PC-9 (cell line): ENCODE measurements at regions not wholly inside any gene's neighbourhood (a gene's known extent, or its start where the extent isn't known, plus 50 kb on each side); places are given as distances from the start of the nearest gene placed in this dataset.

ENCODE experiments used
- BruUV-seq: library from RNA; stranded (reverse); fragments of 400-500 nt; replicated peaks from 2 replicates; lab custom pipeline; 2021; lab: Mats Ljungman, UMichigan
- CTCF ChIA-PET: fragments of 300-600 bp; sonication (Branson Sonifier 250); formaldehyde crosslinking; loops from one replicate; lab custom pipeline; 2022; ENCODE audit warnings: antibody characterized with exemption; lab: Charles Lee
- POLR2A ChIA-PET: fragments of 300-600 bp; sonication (Branson Sonifier 250); formaldehyde crosslinking; loops from one replicate; lab custom pipeline; 2022; ENCODE audit warnings: antibody characterized with exemption; ENCODE audit not compliant: unreplicated experiment; lab: Charles Lee
- DNase-seq, 2 experiments: peaks; one replicate each; pipeline versions ENCODE4 v3.0.0 to v3.0.0-alpha.2; 2015 to 2022; ENCODE audit warnings: mixed read lengths in 1 of 2
- H2AFZ ChIP-seq: fragments of 200-600 bp; sonication (generic); 2 replicates; pipeline ENCODE4 v1.8.1; 2017; ENCODE audit warnings: antibody characterized with exemption
- H3F3A ChIP-seq: fragments of 200-600 bp; sonication (generic); 2 replicates; pipeline ENCODE4 v1.8.1; 2017; ENCODE audit warnings: antibody characterized with exemption, mild to moderate bottlenecking, low read depth; ENCODE audit not compliant: insufficient read depth
- H3K27ac ChIP-seq: fragments of 200-600 bp; sonication (generic); 2 replicates; pipeline ENCODE4 v1.6.1; 2016; ENCODE audit warnings: mixed run types
- H3K27me3 ChIP-seq: fragments of 200-600 bp; sonication (generic); 2 replicates; pipeline ENCODE4 v1.6.1; 2016; ENCODE audit warnings: low read depth, mixed run types; ENCODE audit not compliant: insufficient read depth
- H3K36me3 ChIP-seq: fragments of 200-600 bp; sonication (generic); 2 replicates; pipeline ENCODE4 v1.6.1; 2016; ENCODE audit warnings: low read depth, mixed run types
- H3K4me1 ChIP-seq: fragments of 200-600 bp; sonication (generic); replicated peaks from 2 replicates; pipeline ENCODE4 v1.6.1; 2016; ENCODE audit warnings: mixed run types; ENCODE audit not compliant: insufficient read depth
- H3K4me2 ChIP-seq: fragments of 200-600 bp; sonication (generic); 2 replicates; pipeline ENCODE4 v1.6.1; 2017; ENCODE audit warnings: mixed run types
- H3K4me3 ChIP-seq: fragments of 200-600 bp; sonication (generic); 2 replicates; pipeline ENCODE4 v1.6.1; 2016; ENCODE audit warnings: mixed run types
- H3K79me2 ChIP-seq: fragments of 200-600 bp; sonication (generic); 2 replicates; pipeline ENCODE4 v1.6.1; 2017; ENCODE audit warnings: low read depth, mixed run types
- H3K9me2 ChIP-seq: fragments of 200-600 bp; sonication (generic); 2 replicates; pipeline ENCODE4 v1.8.1; 2017; ENCODE audit warnings: mild to moderate bottlenecking; ENCODE audit not compliant: insufficient read depth
- H3K9me3 ChIP-seq: fragments of 200-600 bp; sonication (generic); 2 replicates; pipeline ENCODE4 v1.8.1; 2016; ENCODE audit warnings: low read depth; ENCODE audit not compliant: insufficient read depth
- H4K20me1 ChIP-seq: fragments of 200-600 bp; sonication (generic); 2 replicates; pipeline ENCODE4 v1.8.1; 2017; ENCODE audit not compliant: insufficient read depth
- EZH2 ChIP-seq: fragments of 200-600 bp; sonication (generic); IDR thresholded peaks from 2 replicates; pipeline ENCODE4 v1.8.0; 2017; ENCODE audit warnings: antibody characterized with exemption, low read depth
- intact Hi-C: fragments of 100-400 bp; cut with micrococcal nuclease; formaldehyde crosslinking; loops from one replicate; pipeline ENCODE4 v1.10.0; 2022; ENCODE audit not compliant: unreplicated experiment
- TF ChIP-seq, protein P1 (sequence below): fragments of 200-600 bp; sonication (generic); conservative IDR thresholded peaks from 2 replicates; pipeline ENCODE4 v1.6.1; 2017; ENCODE audit warnings: mixed run types, antibody characterized with exemption, mild to moderate bottlenecking, moderate library complexity

- Histone ChIP-seq H3K9me2 (no peaks in the 10 kb centered on the region), H4K20me1 (no peaks in the 10 kb centered on the region), H3K4me3 (no peak overlapping the region), H3F3A (no peaks in the 10 kb centered on the region), H3K27me3 (peaks cover 94% of the 10 kb centered on the region), H3K27ac (no peak overlapping the region), H3K4me1 (no peaks in the 10 kb centered on the region), H3K9me3 (no peaks in the 10 kb centered on the region), H3K4me2 (no peak overlapping the region), H3K79me2 (no peaks in the 10 kb centered on the region), H3K36me3 (no peaks in the 10 kb centered on the region), H2AFZ (no peak overlapping the region)
- POLR2A ChIA-PET: no interaction called here
- no peak for TF ChIP-seq EZH2
- TF ChIP-seq, protein P1, sequence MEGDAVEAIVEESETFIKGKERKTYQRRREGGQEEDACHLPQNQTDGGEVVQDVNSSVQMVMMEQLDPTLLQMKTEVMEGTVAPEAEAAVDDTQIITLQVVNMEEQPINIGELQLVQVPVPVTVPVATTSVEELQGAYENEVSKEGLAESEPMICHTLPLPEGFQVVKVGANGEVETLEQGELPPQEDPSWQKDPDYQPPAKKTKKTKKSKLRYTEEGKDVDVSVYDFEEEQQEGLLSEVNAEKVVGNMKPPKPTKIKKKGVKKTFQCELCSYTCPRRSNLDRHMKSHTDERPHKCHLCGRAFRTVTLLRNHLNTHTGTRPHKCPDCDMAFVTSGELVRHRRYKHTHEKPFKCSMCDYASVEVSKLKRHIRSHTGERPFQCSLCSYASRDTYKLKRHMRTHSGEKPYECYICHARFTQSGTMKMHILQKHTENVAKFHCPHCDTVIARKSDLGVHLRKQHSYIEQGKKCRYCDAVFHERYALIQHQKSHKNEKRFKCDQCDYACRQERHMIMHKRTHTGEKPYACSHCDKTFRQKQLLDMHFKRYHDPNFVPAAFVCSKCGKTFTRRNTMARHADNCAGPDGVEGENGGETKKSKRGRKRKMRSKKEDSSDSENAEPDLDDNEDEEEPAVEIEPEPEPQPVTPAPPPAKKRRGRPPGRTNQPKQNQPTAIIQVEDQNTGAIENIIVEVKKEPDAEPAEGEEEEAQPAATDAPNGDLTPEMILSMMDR: no peak
- CTCF ChIA-PET: no interaction called here
- BruUV-seq: no TSS peak
- no peak for DNase-seq
- intact Hi-C loops: no loop called here
Observed at GRCh38 chr17:34773036-34773435, 188.2 kb downstream of the CCT6B start.

DNA sequence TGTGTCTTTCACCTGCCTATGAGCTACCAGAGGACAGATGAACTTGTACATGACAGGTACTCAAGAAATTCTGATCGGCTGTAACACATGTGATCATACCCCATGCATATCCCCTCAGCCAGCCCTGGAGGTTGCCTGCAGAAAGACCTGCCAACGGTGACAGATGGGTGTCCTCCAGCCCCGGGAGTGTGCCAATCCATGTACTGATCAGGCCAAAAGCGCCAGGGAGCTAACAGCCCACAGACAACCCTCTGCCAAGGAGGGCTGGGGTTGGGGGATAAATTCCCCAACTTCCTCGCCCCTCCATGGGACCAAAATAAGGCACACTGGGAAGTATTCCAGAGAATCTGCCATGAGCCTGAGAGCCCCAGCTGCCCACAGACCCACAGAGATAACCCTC lies 189.4 kb downstream of the CCT6B start:
- intact Hi-C loops: no loop called here
- CTCF ChIA-PET: no interaction called here
- Histone ChIP-seq H3K4me1 (no peaks in the 10 kb centered on the region), H3K36me3 (no peaks in the 10 kb centered on the region), H3F3A (no peaks in the 10 kb centered on the region), H3K27ac (no peak overlapping the region), H3K79me2 (no peaks in the 10 kb centered on the region), H3K9me2 (no peaks in the 10 kb centered on the region), H3K4me2 (no peak overlapping the region), H2AFZ (no peak overlapping the region), H3K9me3 (no peaks in the 10 kb centered on the region), H4K20me1 (no peaks in the 10 kb centered on the region), H3K27me3 (peaks cover 96% of the 10 kb centered on the region), H3K4me3 (no peak overlapping the region)
- DNase-seq: no peak
- POLR2A ChIA-PET: no interaction called here
- no TSS peak for BruUV-seq
- no peak for TF ChIP-seq EZH2
- TF ChIP-seq, protein P1: no peak

DNA sequence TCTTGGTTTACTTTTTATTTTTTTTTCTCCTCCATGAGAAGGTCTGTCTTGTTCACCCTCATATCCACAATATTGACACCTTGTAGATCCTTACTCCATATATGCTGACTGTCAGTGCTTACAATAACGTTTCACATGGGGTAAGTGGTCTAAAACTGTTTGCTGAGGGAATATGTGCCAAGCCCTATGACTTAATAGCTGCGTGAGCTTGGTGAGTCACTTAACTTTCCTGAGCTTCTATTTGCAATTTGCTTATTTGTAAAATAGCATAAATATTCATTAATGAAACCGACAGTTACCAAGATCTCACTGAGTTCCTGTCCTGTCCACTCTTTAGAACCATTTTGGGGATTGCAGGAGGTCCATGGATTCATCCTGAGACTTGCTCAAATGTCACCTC lies 190.7 kb downstream of the CCT6B start:
- DNase-seq: peak in 1 of 2 experiments; percentile 30
- Histone ChIP-seq H3K27ac (no peak overlapping the region), H3K27me3 (peaks cover 92% of the 10 kb centered on the region), H3K9me3 (no peaks in the 10 kb centered on the region), H3K79me2 (no peaks in the 10 kb centered on the region), H3K4me2 (no peak overlapping the region), H3K4me3 (no peak overlapping the region), H3F3A (no peaks in the 10 kb centered on the region), H3K9me2 (no peaks in the 10 kb centered on the region), H2AFZ (no peak overlapping the region), H3K36me3 (no peaks in the 10 kb centered on the region), H4K20me1 (no peaks in the 10 kb centered on the region), H3K4me1 (no peaks in the 10 kb centered on the region)
- BruUV-seq: no TSS peak
- ChIA-PET POLR2A (no interaction called here), CTCF (no interaction called here)
- intact Hi-C loops: no loop called here
- no peak for TF ChIP-seq EZH2
- TF ChIP-seq, protein P1: no peak
